CD4-positive, alpha-beta T cell treated with Interleukin-21 for 1 hour (primary cell): ENCODE measurements at regions not wholly inside any gene's neighbourhood (a gene's known extent, or its start where the extent isn't known, plus 50 kb on each side); places are given as distances from the start of the nearest gene placed in this dataset.

Experiments used
- DNase-seq: peaks from one replicate; pipeline ENCODE4 v3.0.0-alpha.2; 2020

- DNase-seq, result no peak
Observed at GRCh38 chr10:130776724-130777123, 534.8 kb downstream of the TCERG1L start.

DNA sequence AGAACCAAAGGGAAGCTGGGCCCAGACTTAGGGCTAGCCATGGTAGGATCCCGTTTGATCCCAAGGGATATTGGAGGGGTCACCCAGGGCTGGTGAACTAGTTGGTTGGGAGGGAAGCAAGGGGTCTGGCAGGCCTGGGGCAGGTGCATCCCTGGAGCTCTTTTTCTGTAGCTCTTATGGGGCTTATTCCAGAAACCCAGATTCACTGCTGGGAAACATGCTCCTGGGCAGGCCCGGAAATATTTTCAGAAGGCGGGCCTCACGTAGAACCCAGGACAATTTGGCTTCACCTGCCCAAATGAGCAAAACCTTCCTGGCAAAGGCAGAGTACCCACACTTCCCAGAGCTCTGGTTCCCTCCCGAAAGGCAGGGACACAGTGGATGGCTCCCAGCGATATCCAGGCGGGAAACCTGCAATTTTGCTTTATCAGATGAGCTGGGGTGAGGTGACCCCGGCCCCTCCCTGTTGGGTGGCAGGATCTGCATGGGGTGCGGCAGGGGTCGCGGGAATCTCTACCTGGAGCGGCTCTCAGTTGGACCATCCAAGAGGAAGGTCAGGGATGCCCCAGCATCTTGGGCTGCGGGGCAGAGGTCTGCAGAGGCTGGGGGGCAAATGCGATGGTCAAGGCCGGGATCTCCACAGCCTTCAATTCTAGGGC lies 533.9 kb downstream of the TCERG1L start:
- no peak for DNase-seq

- no peak for DNase-seq
Observed at GRCh38 chr10:130778166-130778545, 533.4 kb downstream of the TCERG1L start.

GRCh38 chr10:130780763-130781162 lies 530.8 kb downstream of the TCERG1L start:
- DNase-seq, result no peak

GRCh38 chr10:130781206-130781605 lies 530.3 kb downstream of the TCERG1L start:
- DNase-seq, result no peak

DNA sequence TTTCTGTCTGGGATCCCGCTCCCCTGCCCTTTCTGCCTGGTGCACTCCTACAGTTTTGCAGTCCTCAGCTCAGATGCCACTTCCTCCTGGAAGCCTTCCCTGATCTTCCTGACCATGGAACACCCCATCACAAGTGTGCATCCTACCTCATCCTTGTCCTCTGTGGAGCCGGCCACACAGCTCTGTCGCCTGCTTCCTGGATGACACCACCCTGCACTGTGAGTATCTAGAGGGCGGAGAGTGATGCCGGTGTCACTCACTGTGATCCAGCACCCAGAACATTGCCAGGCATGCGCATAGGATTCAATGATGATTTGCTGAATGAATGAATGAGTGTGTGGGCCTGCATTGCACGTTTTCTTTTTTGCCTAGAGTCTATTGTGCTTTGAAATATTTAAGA lies 529.9 kb downstream of the TCERG1L start:
- no peak for DNase-seq

- DNase-seq, result no peak
Observed at GRCh38 chr10:130782467-130782866, 529.1 kb downstream of the TCERG1L start.

DNA sequence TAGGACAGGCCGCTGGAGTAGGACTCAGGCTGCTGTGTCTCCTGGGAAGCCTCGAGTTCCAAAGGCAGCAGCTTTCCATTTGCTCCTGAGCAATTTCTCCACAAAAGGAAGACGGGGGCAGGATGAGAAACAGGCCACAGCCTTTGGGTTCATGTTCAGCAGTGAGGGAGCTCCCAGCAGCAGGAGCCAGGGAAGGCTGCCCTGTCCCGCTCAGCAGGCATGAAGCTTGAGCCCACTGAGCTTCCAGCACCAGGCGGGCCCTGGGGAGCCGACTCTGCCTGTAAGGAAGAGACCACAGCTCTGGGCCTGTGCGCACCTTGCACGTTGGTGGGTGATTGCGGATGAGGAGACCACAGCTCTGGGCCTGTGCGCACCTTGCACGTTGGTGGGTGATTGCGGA lies 527.2 kb downstream of the TCERG1L start:
- no peak for DNase-seq

DNA sequence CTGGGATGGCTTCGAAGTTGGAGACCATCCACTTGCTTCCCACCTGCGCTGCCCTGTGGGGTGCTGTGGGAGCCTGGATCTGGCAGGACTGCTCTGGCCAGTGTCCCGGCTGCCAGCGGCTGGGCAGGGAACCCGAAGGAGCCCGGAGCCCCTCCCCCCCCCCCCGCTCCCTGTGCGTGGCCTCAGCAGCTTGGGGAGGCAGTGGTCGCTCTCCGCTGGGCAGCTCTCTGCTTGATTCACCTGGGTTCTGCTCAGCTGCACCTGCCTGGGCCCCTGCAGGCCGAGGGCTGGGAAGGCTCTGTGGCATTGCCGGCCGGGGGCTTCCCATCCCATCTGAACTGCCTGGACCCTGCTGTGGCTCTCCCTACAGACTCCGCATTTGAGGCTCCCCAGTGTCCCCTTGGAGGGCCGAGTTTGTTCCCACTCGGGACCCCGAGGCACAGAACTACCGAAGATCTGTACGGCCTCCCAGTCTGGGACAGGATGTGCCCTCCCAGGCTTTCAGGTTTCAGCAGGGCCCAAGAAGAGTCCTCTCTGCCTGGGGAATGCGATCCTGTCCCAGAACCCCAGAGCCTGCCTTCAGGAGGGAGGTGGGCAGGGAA lies 525.1 kb downstream of the TCERG1L start:
- no peak for DNase-seq

DNA sequence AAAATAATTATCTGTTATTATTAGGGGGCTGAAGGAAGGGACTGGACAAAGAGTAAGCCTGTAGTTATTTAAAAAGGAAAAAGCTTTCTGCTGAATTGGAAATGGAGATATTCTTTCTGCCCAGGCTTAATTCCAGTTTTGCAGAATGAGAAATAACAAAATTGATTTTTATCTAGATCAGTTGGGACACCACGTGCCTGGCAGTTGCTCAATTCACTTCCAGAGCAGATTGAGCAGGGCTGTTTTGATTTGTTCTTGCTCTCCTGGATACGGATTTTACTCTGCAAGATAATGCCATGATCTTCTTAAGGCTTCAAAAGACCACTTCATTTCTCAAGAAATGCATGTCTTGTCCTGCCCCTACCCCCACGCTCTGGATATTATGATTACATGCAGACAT lies 524.3 kb downstream of the TCERG1L start:
- no peak for DNase-seq

GRCh38 chr10:130787821-130788220 lies 523.7 kb downstream of the TCERG1L start:
- DNase-seq, result no peak

GRCh38 chr10:130790339-130790738 lies 521.2 kb downstream of the TCERG1L start:
- DNase-seq, result no peak

DNA sequence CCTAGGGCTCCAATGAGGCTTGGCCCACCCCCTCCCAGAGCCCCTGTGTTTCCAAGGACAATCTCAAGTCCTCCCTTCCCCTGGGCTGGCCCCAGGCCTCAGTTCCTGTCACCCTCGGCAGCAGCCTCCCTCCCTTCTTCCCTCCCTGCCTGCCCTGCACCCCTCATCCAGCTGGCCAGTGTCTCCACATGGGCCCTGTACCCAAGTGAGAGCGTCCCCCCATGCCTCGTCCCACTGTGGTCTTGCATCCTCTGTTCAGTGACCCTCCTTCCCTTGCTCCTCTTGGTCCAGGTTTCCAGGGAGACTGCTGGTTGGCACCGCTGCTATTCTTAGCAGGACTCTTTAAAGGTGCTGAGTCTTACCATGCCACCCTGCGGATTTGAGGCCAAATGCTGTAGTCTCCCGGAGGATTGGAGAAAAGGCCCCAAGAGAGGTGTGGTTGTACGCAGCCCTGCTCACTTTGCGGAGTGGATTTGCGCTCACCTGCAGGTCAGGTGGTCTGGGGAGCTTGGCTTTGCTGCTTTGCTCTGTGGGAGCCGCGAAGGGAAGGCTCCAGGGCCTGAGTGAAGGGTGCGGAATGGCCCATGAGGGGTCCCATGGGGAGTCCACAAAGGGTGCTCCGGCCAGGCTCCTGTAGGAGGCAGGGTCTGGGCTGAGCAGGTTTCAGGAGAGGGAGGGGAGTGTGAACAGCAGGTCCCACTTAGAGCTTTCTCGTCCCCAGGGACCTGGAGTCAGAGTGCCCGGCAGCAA lies 519.2 kb downstream of the TCERG1L start:
- no peak for DNase-seq

- DNase-seq, result no peak
Observed at GRCh38 chr10:130795819-130796218, 515.7 kb downstream of the TCERG1L start.

DNA sequence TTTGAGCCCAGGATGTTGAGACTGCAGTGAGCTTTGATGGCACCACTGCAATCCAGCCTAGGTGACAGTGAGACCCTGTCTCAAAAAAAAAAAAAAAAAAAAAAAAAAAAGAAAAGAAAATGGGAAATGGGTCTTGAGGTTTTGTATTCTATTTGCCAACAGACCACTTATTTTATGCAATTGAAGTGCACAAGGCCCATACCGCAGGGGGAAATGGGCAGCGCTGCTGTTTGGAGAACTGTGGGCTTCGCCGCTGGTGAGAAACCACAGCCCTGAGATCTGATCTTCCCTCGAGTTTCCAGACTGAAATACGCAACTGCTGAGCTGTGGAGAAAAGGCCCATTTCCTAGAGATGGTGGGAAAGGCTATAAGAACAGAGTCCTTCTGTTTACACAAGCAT lies 512.0 kb downstream of the TCERG1L start:
- DNase-seq, result no peak

DNA sequence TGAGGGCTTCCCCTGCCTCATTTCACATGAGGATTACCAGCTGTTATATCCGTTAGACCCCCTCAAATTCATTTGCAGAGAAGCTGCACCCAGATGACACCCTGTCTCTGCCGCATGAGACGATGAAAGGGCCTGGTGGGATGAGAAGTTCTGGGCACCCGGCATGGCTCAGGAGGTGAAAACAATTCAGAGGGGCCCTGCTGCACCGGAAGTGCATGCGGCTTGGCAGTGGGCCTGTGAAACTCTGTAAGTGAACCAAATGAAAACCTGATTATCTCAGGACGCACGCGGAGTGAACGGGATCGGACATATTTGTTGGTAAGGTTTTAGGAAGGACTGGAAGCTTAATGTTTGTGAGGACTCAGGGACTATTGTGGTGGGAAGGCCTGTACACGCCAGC lies 511.2 kb downstream of the TCERG1L start:
- DNase-seq, result no peak

GRCh38 chr10:130801276-130801675 lies 510.2 kb downstream of the TCERG1L start:
- no peak for DNase-seq

GRCh38 chr10:130801784-130802183 lies 509.7 kb downstream of the TCERG1L start:
- no peak for DNase-seq

- DNase-seq, result no peak
Observed at GRCh38 chr10:130802301-130802700, 509.2 kb downstream of the TCERG1L start.

GRCh38 chr10:130804281-130804680 lies 507.2 kb downstream of the TCERG1L start:
- no peak for DNase-seq

- no peak for DNase-seq
Observed at GRCh38 chr10:130804778-130805634, 506.5 kb downstream of the TCERG1L start.

- DNase-seq, result no peak
Observed at GRCh38 chr10:130805635-130806030, 505.9 kb downstream of the TCERG1L start.

DNA sequence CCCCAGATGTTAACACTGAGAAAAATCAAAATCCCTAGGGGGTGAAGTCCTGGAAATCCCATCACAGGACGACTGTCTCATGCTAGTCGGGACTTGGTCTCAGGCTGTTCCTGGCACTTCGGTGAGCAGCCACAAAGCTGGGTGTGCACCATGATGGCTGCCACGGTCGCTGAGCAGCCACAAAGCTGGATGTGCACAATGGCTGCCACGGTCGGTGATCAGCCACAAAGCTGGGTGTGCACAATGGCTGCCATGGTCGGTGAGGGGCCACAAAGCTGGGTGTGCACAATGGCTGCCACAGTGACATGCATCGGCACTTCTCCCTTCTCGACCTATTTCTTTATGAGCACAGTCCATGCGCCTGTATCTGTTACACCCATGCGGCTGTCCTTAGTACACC lies 505.1 kb downstream of the TCERG1L start:
- no peak for DNase-seq
